ENCODE measurements at regions not wholly inside any gene's neighbourhood (a gene's known extent, or its start where the extent isn't known, plus 50 kb on each side); places are given as distances from the start of the nearest gene placed in this dataset.

GRCh38 chr6:106883808-106884262 is 90.7 kb downstream of the CD24 start:
- H3K9me2 ChIP-seq (ENCODE audit: insufficient read depth) = 0 out of 2 replicates have a peak, but pooled peaks cover 1% of the 10 kb centered on the region
- H3K4me1 ChIP-seq (ENCODE audit: insufficient read depth) = peaks cover 48% of the 10 kb centered on the region
- TF ChIP-seq, protein P1, sequence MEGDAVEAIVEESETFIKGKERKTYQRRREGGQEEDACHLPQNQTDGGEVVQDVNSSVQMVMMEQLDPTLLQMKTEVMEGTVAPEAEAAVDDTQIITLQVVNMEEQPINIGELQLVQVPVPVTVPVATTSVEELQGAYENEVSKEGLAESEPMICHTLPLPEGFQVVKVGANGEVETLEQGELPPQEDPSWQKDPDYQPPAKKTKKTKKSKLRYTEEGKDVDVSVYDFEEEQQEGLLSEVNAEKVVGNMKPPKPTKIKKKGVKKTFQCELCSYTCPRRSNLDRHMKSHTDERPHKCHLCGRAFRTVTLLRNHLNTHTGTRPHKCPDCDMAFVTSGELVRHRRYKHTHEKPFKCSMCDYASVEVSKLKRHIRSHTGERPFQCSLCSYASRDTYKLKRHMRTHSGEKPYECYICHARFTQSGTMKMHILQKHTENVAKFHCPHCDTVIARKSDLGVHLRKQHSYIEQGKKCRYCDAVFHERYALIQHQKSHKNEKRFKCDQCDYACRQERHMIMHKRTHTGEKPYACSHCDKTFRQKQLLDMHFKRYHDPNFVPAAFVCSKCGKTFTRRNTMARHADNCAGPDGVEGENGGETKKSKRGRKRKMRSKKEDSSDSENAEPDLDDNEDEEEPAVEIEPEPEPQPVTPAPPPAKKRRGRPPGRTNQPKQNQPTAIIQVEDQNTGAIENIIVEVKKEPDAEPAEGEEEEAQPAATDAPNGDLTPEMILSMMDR (conservative IDR thresholded peaks at IDR 0.05; ENCODE audit: low read depth in 2 of 2) = peak; percentile 43 to 58
- TF ChIP-seq, protein P2, sequence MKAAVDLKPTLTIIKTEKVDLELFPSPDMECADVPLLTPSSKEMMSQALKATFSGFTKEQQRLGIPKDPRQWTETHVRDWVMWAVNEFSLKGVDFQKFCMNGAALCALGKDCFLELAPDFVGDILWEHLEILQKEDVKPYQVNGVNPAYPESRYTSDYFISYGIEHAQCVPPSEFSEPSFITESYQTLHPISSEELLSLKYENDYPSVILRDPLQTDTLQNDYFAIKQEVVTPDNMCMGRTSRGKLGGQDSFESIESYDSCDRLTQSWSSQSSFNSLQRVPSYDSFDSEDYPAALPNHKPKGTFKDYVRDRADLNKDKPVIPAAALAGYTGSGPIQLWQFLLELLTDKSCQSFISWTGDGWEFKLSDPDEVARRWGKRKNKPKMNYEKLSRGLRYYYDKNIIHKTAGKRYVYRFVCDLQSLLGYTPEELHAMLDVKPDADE (IDR thresholded peaks at IDR 0.05) = no peak
- H3K27ac Mint-ChIP-seq = no peak overlapping the region; the same call in 1 of the 2 replicates
- no peaks in the 10 kb centered on the region for H3K36me3 Mint-ChIP-seq (ENCODE audit: low read depth)
- H4K20me1 ChIP-seq (replicated peaks; ENCODE audit: insufficient read depth) = no peaks in the 10 kb centered on the region
- peaks cover 6% of the 10 kb centered on the region for H3K27me3 Mint-ChIP-seq (ENCODE audit: insufficient read depth, low read depth, poor library complexity)
- H3K4me2 ChIP-seq = no peak overlapping the region
- peaks cover 50% of the 10 kb centered on the region for H3K4me1 Mint-ChIP-seq
- no peaks in the 10 kb centered on the region for H3K36me3 ChIP-seq (ENCODE audit: insufficient read depth)
- no peaks in the 10 kb centered on the region for H3K27me3 ChIP-seq (ENCODE audit: insufficient read depth)
- peak; percentile 33; the same call in 2 of the 3 replicates for ATAC-seq
- H3F3A ChIP-seq (replicated peaks; ENCODE audit: low read depth) = peaks cover 7% of the 10 kb centered on the region; the same call in 1 of the 2 replicates
- H3K4me3 Mint-ChIP-seq = no peak overlapping the region
- no peaks in the 10 kb centered on the region for H3K79me2 ChIP-seq (replicated peaks; ENCODE audit: insufficient read depth)
- no peak overlapping the region for H3K27ac ChIP-seq (ENCODE audit: low read depth)
- H3K9me3 Mint-ChIP-seq = no peaks in the 10 kb centered on the region; the same call in 2 of the 3 replicates
- H3K4me3 ChIP-seq = no peak overlapping the region
- DNase-seq (ENCODE audit: low spot score) = peak; percentile 23
- H2AFZ ChIP-seq = peak overlapping the region; percentile 3; the same call in 1 of the 2 replicates

DNA sequence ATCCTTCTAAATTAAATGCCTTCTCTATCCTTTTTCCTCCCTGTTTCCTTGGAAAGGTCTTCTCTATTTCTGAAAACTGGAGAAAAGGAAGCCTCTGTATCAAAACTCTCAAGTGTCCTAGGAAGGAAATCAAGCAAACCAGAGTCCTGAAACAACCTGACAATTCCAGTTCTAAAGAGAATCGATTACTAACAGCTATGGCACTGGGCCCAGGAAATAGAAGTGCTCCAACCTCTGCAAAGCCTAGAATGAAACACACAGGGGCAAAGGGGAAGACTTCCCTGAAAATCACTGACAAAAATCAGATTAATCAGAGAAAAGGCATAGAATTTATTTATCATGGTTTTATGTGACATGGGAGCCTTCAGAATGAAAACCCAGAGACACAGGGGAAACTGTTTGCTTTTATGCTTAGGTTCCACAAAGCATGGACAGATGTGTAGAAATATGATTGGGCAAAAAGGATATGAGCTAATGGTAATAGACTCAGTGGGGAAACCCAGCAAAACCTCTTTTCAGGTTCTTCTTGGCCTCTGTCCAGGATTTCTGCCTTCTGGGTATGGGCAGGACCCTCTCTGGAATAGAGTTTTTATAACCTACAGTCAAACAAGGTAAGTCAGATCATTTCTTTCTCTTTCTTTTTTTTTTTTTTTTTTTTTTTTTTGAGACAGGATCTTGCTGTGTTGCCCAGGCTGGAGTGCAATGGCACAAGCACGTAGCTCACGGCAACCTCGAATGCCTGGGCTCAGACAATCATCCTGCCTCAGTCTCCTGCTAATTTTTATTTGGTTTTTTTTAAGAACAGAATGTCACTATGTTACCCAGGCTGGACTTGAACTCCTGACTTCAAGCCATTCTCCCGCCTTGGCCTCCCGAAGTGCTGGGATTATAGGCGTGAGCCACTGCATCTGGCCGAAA is 91.7 kb downstream of the CD24 start:
- Histone ChIP-seq H3K4me3 (no peak overlapping the region), H3K27me3 (ENCODE audit: insufficient read depth) (no peaks in the 10 kb centered on the region), H3K79me2 (replicated peaks; ENCODE audit: insufficient read depth) (no peaks in the 10 kb centered on the region), H3F3A (replicated peaks; ENCODE audit: low read depth) (peaks cover 3% of the 10 kb centered on the region; the same call in 1 of the 2 replicates), H3K36me3 (ENCODE audit: insufficient read depth) (peaks cover 2% of the 10 kb centered on the region; the same call in 1 of the 2 replicates), H2AFZ (no peak overlapping the region), H4K20me1 (replicated peaks; ENCODE audit: insufficient read depth) (no peaks in the 10 kb centered on the region), H3K4me1 (ENCODE audit: insufficient read depth) (peaks cover 38% of the 10 kb centered on the region), H3K9me2 (ENCODE audit: insufficient read depth) (0 out of 2 replicates have a peak, but pooled peaks cover 6% of the 10 kb centered on the region), H3K4me2 (no peak overlapping the region), H3K27ac (ENCODE audit: low read depth) (no peak overlapping the region)
- H3K4me3 Mint-ChIP-seq = no peak overlapping the region
- H3K27ac Mint-ChIP-seq = no peak overlapping the region
- peaks cover 1% of the 10 kb centered on the region for H3K27me3 Mint-ChIP-seq (ENCODE audit: insufficient read depth, low read depth, poor library complexity)
- peaks cover 4% of the 10 kb centered on the region; the same call in 2 of the 3 replicates for H3K36me3 Mint-ChIP-seq (ENCODE audit: low read depth)
- DNase-seq (ENCODE audit: low spot score) = no peak
- H3K4me1 Mint-ChIP-seq = peaks cover 41% of the 10 kb centered on the region
- ATAC-seq = no peak
- no peaks in the 10 kb centered on the region; the same call in 2 of the 3 replicates for H3K9me3 Mint-ChIP-seq
- TF ChIP-seq REST (IDR thresholded peaks at IDR 0.05; ENCODE audit: unreplicated experiment) = no peak
- TF ChIP-seq, protein P1 (conservative IDR thresholded peaks at IDR 0.05; ENCODE audit: low read depth in 2 of 2) = no peak
- TF ChIP-seq EZH2phosphoT487 (IDR thresholded peaks at IDR 0.05; ENCODE audit: unreplicated experiment) = no peak
- TF ChIP-seq POLR2AphosphoS5 (IDR thresholded peaks at IDR 0.05; ENCODE audit: low read depth) = no peak
- no peak for TF ChIP-seq ZNF331 (CRISPR knock-in tag; IDR thresholded peaks at IDR 0.05; ENCODE audit: low read depth)
- no peak for TF ChIP-seq NANOG (IDR thresholded peaks at IDR 0.05; ENCODE audit: borderline replicate concordance)
- TF ChIP-seq ZNF114 (CRISPR knock-in tag; IDR thresholded peaks at IDR 0.05) = no peak
- no peak for TF ChIP-seq CREB1 (CRISPR knock-in tag; IDR thresholded peaks at IDR 0.05; ENCODE audit: low read depth)
- TF ChIP-seq, protein P2 (IDR thresholded peaks at IDR 0.05) = no peak
- no peak for TF ChIP-seq STAT1 (IDR thresholded peaks at IDR 0.05; ENCODE audit: unreplicated experiment)
- TF ChIP-seq EZH2 (IDR thresholded peaks at IDR 0.05; ENCODE audit: low read depth, unreplicated experiment) = no peak
- TF ChIP-seq JUNB (IDR thresholded peaks at IDR 0.05; ENCODE audit: unreplicated experiment) = no peak

Measured in GM23338 (cell line).